ELR (cell line): ENCODE measurements at regions not wholly inside any gene's neighbourhood (a gene's known extent, or its start where the extent isn't known, plus 50 kb on each side); places are given as distances from the start of the nearest gene placed in this dataset.

Experiments
- DNase-seq: peaks from one replicate; pipeline ENCODE4 v3.0.0-alpha.2; 2015; ENCODE audit warnings: low read depth

GRCh38 chr5:139733698-139734538 is 61.7 kb upstream of the PSD2 start:
- no peak for DNase-seq

- no peak for DNase-seq
Measured at GRCh38 chr5:139734539-139734916, 61.1 kb upstream of the PSD2 start.

- no peak for DNase-seq
Measured at GRCh38 chr5:139738193-139739149, 57.1 kb upstream of the PSD2 start.

GRCh38 chr5:139739150-139739974 is 56.2 kb upstream of the PSD2 start:
- no peak for DNase-seq

GRCh38 chr5:139740138-139740991 is 55.2 kb upstream of the PSD2 start:
- DNase-seq = no peak

- DNase-seq = no peak
Measured at GRCh38 chr5:139740992-139741672, 54.5 kb upstream of the PSD2 start.

GRCh38 chr5:139741823-139742172 is 53.8 kb upstream of the PSD2 start:
- no peak for DNase-seq

- no peak for DNase-seq
Measured at GRCh38 chr5:139742173-139742903, 53.3 kb upstream of the PSD2 start.

GRCh38 chr5:139743001-139743771 is 52.4 kb upstream of the PSD2 start:
- DNase-seq = no peak

GRCh38 chr5:139743804-139744203 is 51.8 kb upstream of the PSD2 start:
- DNase-seq = no peak

GRCh38 chr5:139744471-139745131 is 51.0 kb upstream of the PSD2 start:
- no peak for DNase-seq

GRCh38 chr5:139745132-139745799 is 50.3 kb upstream of the PSD2 start:
- DNase-seq = peak; percentile 69

GRCh38 chr5:139745800-139746690 is 49.6 kb upstream of the PSD2 start:
- peak; percentile 79 for DNase-seq
